Endothelial cell of hepatic sinusoid (primary cell): ENCODE measurements at regions not wholly inside any gene's neighbourhood (a gene's known extent, or its start where the extent isn't known, plus 50 kb on each side); places are given as distances from the start of the nearest gene placed in this dataset.
"Not testable (repeated sequence)": the region's sequence is repeated elsewhere in the genome, so short reads cannot be mapped to it uniquely, and the experiment has no call there.

ENCODE experiments used
- in situ Hi-C: cut with HindIII; loops from 2 replicates; pipeline ENCODE4 v1.10.0; 2017; ENCODE audit warnings: low sequenced_read_pairs

- in situ Hi-C loops = no loop called here
Observed at GRCh38 chr1:178606839-178607238, 93.9 kb downstream of the TEX35 start.

- in situ Hi-C loops = no loop called here
Observed at GRCh38 chr1:178607718-178608408, 95.0 kb downstream of the TEX35 start.

GRCh38 chr1:178609015-178609414 lies 96.1 kb downstream of the TEX35 start:
- in situ Hi-C loops = no loop called here

DNA sequence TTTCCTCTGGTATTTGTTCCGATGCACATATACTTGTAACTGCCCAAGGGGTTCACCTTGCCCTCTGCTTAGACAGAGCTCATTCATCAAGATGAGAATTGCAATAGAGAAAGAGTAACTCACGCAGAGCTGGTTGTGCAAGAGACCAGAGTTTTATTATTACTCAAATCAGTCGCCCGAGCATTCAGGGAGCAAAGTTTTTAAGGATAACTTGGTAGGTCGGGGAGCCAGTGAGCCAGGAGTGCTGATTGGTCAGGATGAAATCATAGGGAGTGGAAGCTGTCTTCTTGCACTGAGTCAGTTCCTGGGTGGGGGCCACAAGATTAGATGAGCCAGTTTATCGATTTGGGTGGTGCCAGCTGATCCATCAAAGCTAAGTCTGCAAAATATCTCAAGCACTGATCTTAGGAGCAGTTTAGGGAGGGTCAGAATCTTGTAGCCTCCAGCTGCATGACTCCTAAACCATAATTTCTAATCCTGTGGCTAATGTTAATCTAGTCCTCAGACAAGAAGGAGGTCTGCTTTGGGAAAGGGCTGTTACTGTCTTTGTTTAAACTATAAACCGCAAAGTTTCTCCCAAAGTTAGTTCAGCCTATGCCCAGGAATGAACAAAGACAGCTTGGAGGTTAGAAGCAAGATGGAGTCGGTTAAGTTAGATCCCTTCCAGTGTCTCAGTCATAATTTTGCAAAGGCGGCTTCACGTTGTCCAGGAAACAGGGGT lies 97.9 kb downstream of the TEX35 start:
- in situ Hi-C loops = not testable (repeated sequence)

- in situ Hi-C loops = no loop called here
Observed at GRCh38 chr1:178612261-178612660, 99.4 kb downstream of the TEX35 start.

DNA sequence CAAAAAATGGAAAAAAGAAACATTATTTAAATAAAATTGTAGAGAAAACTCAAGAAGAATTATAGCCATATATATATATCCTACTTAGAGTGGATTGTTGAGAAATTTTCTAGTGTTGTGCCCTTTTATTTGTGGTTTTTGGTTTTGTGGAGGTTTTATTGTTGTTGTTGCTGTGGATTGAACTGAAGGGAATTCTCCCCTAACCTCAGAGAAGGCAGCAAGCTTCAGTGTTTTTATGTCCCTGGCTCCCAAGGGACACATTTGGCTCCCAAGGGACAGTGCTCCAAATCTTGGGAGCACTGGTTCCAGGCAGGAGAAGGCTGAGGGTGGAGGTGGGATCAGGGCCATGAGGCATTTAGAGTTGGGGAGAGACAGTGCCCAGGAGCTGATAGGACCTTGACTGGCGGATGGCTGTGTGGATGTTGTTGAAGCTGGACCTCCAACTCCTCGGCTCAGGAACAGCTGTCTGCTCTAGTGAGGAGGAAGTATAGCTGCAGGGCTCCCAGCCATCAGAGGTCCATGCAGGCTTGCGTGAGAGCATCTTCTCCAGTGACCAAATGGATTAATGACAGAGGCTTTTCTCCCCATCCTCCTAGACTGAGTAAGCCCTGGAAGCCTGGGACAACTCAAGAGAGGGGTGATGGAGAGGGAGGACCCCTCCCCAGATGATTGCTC lies 100.5 kb downstream of the TEX35 start:
- in situ Hi-C loops = no loop called here

DNA sequence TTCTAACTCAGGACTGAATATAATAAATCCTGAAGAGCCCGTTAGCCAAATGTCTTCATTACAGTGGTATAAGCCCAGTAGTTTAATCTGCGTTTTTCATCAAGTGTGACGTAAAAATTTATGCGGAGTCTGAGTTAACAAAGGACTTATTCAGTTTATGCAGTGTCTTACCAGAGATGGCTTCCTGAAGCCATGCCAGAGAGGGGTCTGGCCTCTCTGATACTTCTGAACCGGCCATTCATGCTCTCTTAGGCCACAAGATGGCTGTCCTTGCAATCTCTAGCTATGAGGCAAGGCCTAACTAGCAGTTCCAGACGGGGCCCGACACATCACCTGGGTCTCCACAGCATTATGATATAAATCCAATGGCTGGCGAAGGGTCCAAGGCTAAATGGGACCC lies 101.4 kb downstream of the TEX35 start:
- in situ Hi-C loops = no loop called here

- in situ Hi-C loops = no loop called here
Observed at GRCh38 chr1:178619042-178619927, 105.8 kb upstream of the RALGPS2 start.

GRCh38 chr1:178620584-178621475 lies 104.2 kb upstream of the RALGPS2 start:
- in situ Hi-C loops = no loop called here

DNA sequence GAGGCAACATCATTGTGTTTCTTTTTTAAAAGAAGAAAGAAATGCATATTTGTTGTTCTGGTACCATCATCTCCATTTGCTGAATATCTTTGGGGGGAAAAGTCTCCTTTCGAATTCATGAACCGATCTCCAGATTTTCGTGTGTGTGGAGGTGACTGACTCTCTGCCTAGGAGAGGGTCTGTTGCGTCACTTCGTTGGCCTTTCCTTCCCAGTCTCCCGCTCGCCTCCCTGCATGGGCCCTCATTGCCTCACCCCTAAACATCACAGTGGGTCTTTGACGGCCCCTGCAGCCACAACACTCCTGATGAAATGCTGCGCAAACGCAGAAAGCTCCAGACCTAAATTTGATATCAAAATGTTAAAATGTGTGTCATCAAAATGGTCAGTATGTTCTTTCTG lies 103.2 kb upstream of the RALGPS2 start:
- in situ Hi-C loops = no loop called here

GRCh38 chr1:178625695-178626094 lies 99.3 kb upstream of the RALGPS2 start:
- in situ Hi-C loops = no loop called here

DNA sequence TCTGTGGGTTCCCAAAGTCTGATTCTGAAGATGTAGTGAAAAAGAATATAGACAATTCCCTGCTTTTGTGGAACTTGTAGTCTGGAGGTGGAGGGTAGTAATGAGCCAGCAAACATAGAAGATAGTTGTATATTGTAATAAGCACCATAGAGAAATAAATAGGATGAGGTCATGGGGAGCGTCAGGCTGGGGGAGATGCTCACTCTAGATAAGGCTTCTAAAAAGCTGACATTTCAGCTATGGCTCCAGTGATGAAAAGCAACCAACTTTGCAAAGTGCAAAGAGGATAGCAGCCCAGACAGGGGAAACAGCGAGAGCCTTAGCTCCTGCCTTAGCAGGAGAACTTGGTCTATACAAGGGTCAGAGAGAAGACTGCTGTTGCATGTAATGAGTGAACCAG lies 98.0 kb upstream of the RALGPS2 start:
- in situ Hi-C loops = no loop called here

- in situ Hi-C loops = no loop called here
Observed at GRCh38 chr1:178628637-178629251, 96.3 kb upstream of the RALGPS2 start.

GRCh38 chr1:178629252-178630154 lies 95.5 kb upstream of the RALGPS2 start:
- in situ Hi-C loops = no loop called here

DNA sequence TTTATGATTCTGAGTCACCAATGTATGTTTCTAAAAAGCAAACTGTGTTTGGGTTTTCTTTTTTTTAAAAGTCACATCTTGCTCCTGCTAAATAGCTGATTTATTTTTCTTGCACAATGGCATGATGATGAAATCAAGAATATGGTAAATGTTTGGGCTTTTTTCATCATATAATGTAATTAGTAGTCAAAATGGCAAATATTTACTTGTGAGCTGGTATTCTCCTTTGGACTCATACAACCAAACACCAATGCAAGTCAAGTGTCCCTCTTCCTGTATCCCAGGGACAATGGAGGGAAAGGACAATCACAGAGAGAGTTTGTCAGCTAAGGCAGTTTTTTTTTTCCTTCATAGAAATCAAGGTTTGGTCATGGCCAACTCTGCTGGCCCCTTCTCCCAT lies 94.6 kb upstream of the RALGPS2 start:
- in situ Hi-C loops = no loop called here

GRCh38 chr1:178632653-178633052 lies 92.4 kb upstream of the RALGPS2 start:
- in situ Hi-C loops = no loop called here

- in situ Hi-C loops = no loop called here
Observed at GRCh38 chr1:178633056-178633455, 92.0 kb upstream of the RALGPS2 start.

DNA sequence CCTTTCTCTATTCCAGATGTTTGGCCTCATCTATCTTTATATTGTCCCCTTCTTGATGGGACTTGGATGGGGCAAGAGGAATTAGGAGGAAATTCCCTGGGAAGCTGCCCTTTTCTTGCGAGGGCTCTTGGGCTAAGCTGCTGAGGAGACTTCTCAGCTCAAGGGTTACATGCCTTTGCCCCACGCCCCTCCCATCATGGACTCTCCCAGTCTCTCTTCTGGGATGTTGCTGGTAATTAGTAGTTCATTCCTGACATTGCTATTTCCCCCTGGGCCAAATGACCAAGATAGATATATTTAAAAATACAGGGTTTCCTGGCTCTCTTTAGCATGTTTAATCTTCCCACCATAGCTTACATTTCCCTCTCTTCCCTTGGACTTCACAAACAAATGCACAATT lies 90.6 kb upstream of the RALGPS2 start:
- in situ Hi-C loops = no loop called here

GRCh38 chr1:178637841-178638240 lies 87.2 kb upstream of the RALGPS2 start:
- in situ Hi-C loops = no loop called here
